ENCODE measurements at regions not wholly inside any gene's neighbourhood (a gene's known extent, or its start where the extent isn't known, plus 50 kb on each side); places are given as distances from the start of the nearest gene placed in this dataset.

- ChIA-PET CTCF (ENCODE audit: low intra/inter-chr PET ratio, low total read pairs) (no interaction called here), POLR2A (interaction anchor here (0.9 kb wide), 1 partner anchor 40 kb away, joined by 3 read pairs; no protein-coding TSS in a partner anchor)
- ATAC-seq: no peak
- H3K4me3 ChIP-seq (replicated peaks in 1 of 3; ENCODE audit: insufficient read depth in 1 of 3, low read depth in 2 of 3, low read length in 3 of 3): no peak overlapping the region
- no peak overlapping the region for H3K27ac ChIP-seq (ENCODE audit: extremely low read length, insufficient read depth, low read length)
- WGBS (ENCODE audit: low lambda C conversion rate): 62% methylated on average over 2 of the region's 2 CpGs
- no peaks in the 10 kb centered on the region for H3K79me2 ChIP-seq (ENCODE audit: insufficient read depth, low read length)
- no peak overlapping the region for H3K9ac ChIP-seq (ENCODE audit: insufficient read depth, low read depth, low read length)
- no peak overlapping the region for H2AFZ ChIP-seq (ENCODE audit: low read length)
- H4K20me1 ChIP-seq (ENCODE audit: insufficient read depth, low read length): no peaks in the 10 kb centered on the region
- FAIRE-seq: peak; percentile 46
- in situ Hi-C loops (cut with HindIII; ENCODE audit: extremely low pct_ligation_motif_present, low pct_unique_long_range_greater_than_20kb) (no loop called here), intact Hi-C loops (cut with micrococcal nuclease; ENCODE audit: unreplicated experiment) (no loop called here)
- no peaks in the 10 kb centered on the region for H3K27me3 ChIP-seq (ENCODE audit: control insufficient read depth in 1 of 2, insufficient read depth in 2 of 2, low read length in 2 of 2)
- no peak for DNase-seq (ENCODE audit: low spot score)
- TF ChIP-seq RFXAP (CRISPR knock-in tag; IDR thresholded peaks at IDR 0.05; ENCODE audit: borderline replicate concordance) (no peak), IKZF4 (CRISPR knock-in tag; IDR thresholded peaks at IDR 0.05; ENCODE audit: borderline replicate concordance, low read depth, not compliant biosample characterization) (no peak), GLMP (CRISPR knock-in tag; IDR thresholded peaks at IDR 0.05; ENCODE audit: borderline replicate concordance) (no peak), ATF7-NPFF (CRISPR knock-in tag; IDR thresholded peaks at IDR 0.05; ENCODE audit: low read depth) (no peak), SCMH1 (CRISPR knock-in tag; IDR thresholded peaks at IDR 0.05; ENCODE audit: borderline replicate concordance) (no peak), E2F2 (CRISPR knock-in tag; IDR thresholded peaks at IDR 0.05; ENCODE audit: borderline replicate concordance) (no peak), HHEX (CRISPR knock-in tag; IDR thresholded peaks at IDR 0.05) (no peak), HOMEZ (CRISPR knock-in tag; IDR thresholded peaks at IDR 0.05; ENCODE audit: low read depth) (no peak), KDM2A (CRISPR knock-in tag; IDR thresholded peaks at IDR 0.05; ENCODE audit: borderline replicate concordance, low read depth) (no peak), ZNF556 (CRISPR knock-in tag; IDR thresholded peaks at IDR 0.05; ENCODE audit: borderline replicate concordance) (no peak), ZNF530 (CRISPR knock-in tag; IDR thresholded peaks at IDR 0.05; ENCODE audit: low read depth) (no peak)
- no peak overlapping the region for H3K4me2 ChIP-seq (ENCODE audit: low read depth, low read length)
- peaks cover 40% of the 10 kb centered on the region for H3K4me1 ChIP-seq (ENCODE audit: insufficient read depth, low read length)
- BruUV-seq (replicated peaks): no TSS peak
- H3K9me3 ChIP-seq (ENCODE audit: low read length): no peaks in the 10 kb centered on the region
- H3K36me3 ChIP-seq (replicated peaks in 1 of 2; ENCODE audit: control insufficient read depth in 1 of 2, insufficient read depth in 2 of 2, low read length in 2 of 2): no peaks in the 10 kb centered on the region; a peak in 1 of 5 replicates
These were observed 196.2 kb downstream of the DEPDC1B start for GRCh38 chr5:60503771-60504170.
